Prostate gland (tissue), 2 donors: ENCODE measurements at regions not wholly inside any gene's neighbourhood (a gene's known extent, or its start where the extent isn't known, plus 50 kb on each side); places are given as distances from the start of the nearest gene placed in this dataset.

Source experiments
- POLR2AphosphoS5 ChIP-seq: sonication (generic); formaldehyde crosslinking; IDR thresholded peaks from one replicate; pipeline ENCODE4 v1.6.1; 2017; ENCODE audit warnings: antibody characterized with exemption
- TF ChIP-seq, protein P1 (sequence below), 4 experiments: fragments of 200-600 bp in 2 of 4; fragments of 450-650 bp in 2 of 4; sonication (generic) in 2 of 4; IDR thresholded peaks; 1 replicate in 3 of 4; 2 replicates in 1 of 4; pipeline ENCODE4 v1.5.1; 2016 to 2019; ENCODE audit warnings: antibody characterized with exemption in 4 of 4, mild to moderate bottlenecking in 2 of 4, moderate library complexity in 2 of 4

- TF ChIP-seq, protein P1, sequence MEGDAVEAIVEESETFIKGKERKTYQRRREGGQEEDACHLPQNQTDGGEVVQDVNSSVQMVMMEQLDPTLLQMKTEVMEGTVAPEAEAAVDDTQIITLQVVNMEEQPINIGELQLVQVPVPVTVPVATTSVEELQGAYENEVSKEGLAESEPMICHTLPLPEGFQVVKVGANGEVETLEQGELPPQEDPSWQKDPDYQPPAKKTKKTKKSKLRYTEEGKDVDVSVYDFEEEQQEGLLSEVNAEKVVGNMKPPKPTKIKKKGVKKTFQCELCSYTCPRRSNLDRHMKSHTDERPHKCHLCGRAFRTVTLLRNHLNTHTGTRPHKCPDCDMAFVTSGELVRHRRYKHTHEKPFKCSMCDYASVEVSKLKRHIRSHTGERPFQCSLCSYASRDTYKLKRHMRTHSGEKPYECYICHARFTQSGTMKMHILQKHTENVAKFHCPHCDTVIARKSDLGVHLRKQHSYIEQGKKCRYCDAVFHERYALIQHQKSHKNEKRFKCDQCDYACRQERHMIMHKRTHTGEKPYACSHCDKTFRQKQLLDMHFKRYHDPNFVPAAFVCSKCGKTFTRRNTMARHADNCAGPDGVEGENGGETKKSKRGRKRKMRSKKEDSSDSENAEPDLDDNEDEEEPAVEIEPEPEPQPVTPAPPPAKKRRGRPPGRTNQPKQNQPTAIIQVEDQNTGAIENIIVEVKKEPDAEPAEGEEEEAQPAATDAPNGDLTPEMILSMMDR (IDR thresholded peaks at IDR 0.05) = no peak
- no peak for TF ChIP-seq POLR2AphosphoS5
Observed at GRCh38 chr4:187562345-187562744, 433.2 kb upstream of the ZFP42 start.
